Endothelial cell of umbilical vein (primary cell): ENCODE measurements at regions not wholly inside any gene's neighbourhood (a gene's known extent, or its start where the extent isn't known, plus 50 kb on each side); places are given as distances from the start of the nearest gene placed in this dataset.

Experiments used
- BruUV-seq: library from RNA; stranded (reverse); fragments of 400-500 nt; replicated peaks from 2 replicates; lab custom pipeline; 2021; lab: Mats Ljungman, UMichigan
- CTCF ChIA-PET: fragments of 300-600, 350-600 bp; sonication (Branson Sonifier 250); formaldehyde crosslinking; loops from one replicate; lab custom pipeline; 2021; ENCODE audit warnings: antibody characterized with exemption, inconsistent platforms; lab: Charles Lee
- POLR2A ChIA-PET: fragments of 300-600, 350-600 bp; sonication (Branson Sonifier 250); formaldehyde crosslinking; loops from one replicate; lab custom pipeline; 2021; ENCODE audit warnings: antibody characterized with exemption, inconsistent platforms; lab: Charles Lee
- DNase-seq: peaks from one replicate; pipeline ENCODE4 v3.0.0-alpha.2; 2011; ENCODE audit warnings: low read depth, low spot score
- FAIRE-seq: peaks from 2 replicates; lab custom pipeline; 2011; peaks lifted over from hg19 to GRCh38; lab: Jason Lieb, UNC
- H2AFZ ChIP-seq: 2 replicates; pipeline ENCODE4 v1.6.0; 2012; ENCODE audit warnings: low read depth, low read length, control low read depth, inconsistent platforms
- H3K27ac ChIP-seq: 2 replicates; pipeline ENCODE4 v1.5.1; 2011; ENCODE audit warnings: low read depth, mild to moderate bottlenecking, control low read depth, low read length, moderate library complexity; ENCODE audit not compliant: insufficient read depth
- H3K27me3 ChIP-seq, 2 experiments: 2 replicates each; pipeline versions ENCODE4 v1.6.0 to v1.6.1; 2011; ENCODE audit warnings: low read length in 2 of 2, mixed read lengths in 1 of 2; ENCODE audit not compliant: control insufficient read depth in 2 of 2, insufficient read depth in 2 of 2
- H3K36me3 ChIP-seq, 2 experiments: 2 replicates in 1 of 2; 3 replicates in 1 of 2; pipeline ENCODE4 v1.5.1; 2011; ENCODE audit warnings: low read length in 2 of 2, mild to moderate bottlenecking in 1 of 2, moderate library complexity in 1 of 2; ENCODE audit not compliant: control insufficient read depth in 2 of 2, insufficient read depth in 2 of 2; ENCODE audit errors: extremely low read depth in 1 of 2
- H3K4me1 ChIP-seq: 3 replicates; pipeline ENCODE4 v1.5.1; 2011; ENCODE audit warnings: mild to moderate bottlenecking, low read length; ENCODE audit not compliant: control insufficient read depth, insufficient read depth; ENCODE audit errors: extremely low read depth
- H3K4me2 ChIP-seq: 2 replicates; pipeline ENCODE4 v1.6.1; 2011; ENCODE audit warnings: low read length, control low read depth, mixed read lengths; ENCODE audit not compliant: insufficient read depth
- H3K4me3 ChIP-seq, 3 experiments: fragments of 200-600 bp in 1 of 3; sonication (generic), shearing (Covaris generic) in 1 of 3; replicated peaks in 1 of 3; 2 replicates each; pipeline ENCODE4 v1.5.1; 2011 to 2016; ENCODE audit warnings: control low read depth in 3 of 3, low read length in 3 of 3, mild to moderate bottlenecking in 2 of 3, inconsistent platforms in 1 of 3, low read depth in 1 of 3, moderate library complexity in 1 of 3; ENCODE audit not compliant: insufficient read depth in 1 of 3
- H3K79me2 ChIP-seq: 2 replicates; pipeline ENCODE4 v1.6.0; 2012; ENCODE audit warnings: low read length, inconsistent platforms; ENCODE audit not compliant: control insufficient read depth, insufficient read depth
- H3K9ac ChIP-seq: replicated peaks from 2 replicates; pipeline ENCODE3; 2011; ENCODE audit warnings: low read length, control low read depth; ENCODE audit not compliant: insufficient read depth; ENCODE audit errors: extremely low read depth
- H3K9me1 ChIP-seq: replicated peaks from 3 replicates; pipeline ENCODE4 v1.6.0; 2011; ENCODE audit warnings: mild to moderate bottlenecking, low read length; ENCODE audit not compliant: control insufficient read depth, insufficient read depth; ENCODE audit errors: extremely low read depth
- H3K9me3 ChIP-seq: replicated peaks from 2 replicates; pipeline ENCODE4 v1.5.1; 2012; ENCODE audit warnings: low read length, inconsistent platforms; ENCODE audit not compliant: control insufficient read depth, insufficient read depth
- H4K20me1 ChIP-seq: replicated peaks from 2 replicates; pipeline ENCODE3; 2011; ENCODE audit warnings: mild to moderate bottlenecking, low read length; ENCODE audit not compliant: control insufficient read depth, insufficient read depth; ENCODE audit errors: extremely low read depth
- EZH2 ChIP-seq: IDR thresholded peaks from 2 replicates; pipeline ENCODE4 v1.6.1; 2012; ENCODE audit warnings: borderline replicate concordance, low read depth, mild to moderate bottlenecking, moderate library complexity, low read length, inconsistent platforms; ENCODE audit not compliant: severe bottlenecking
- FOS ChIP-seq: IDR thresholded peaks from 2 replicates; pipeline ENCODE4 v1.6.1; 2011; ENCODE audit warnings: mild to moderate bottlenecking, low read length, moderate library complexity, borderline replicate concordance; ENCODE audit not compliant: insufficient read depth
- JUN ChIP-seq: IDR thresholded peaks from 2 replicates; pipeline ENCODE4 v1.6.1; 2011; ENCODE audit warnings: borderline replicate concordance, low read depth; ENCODE audit not compliant: insufficient read length, insufficient read depth
- MYC ChIP-seq: IDR thresholded peaks from one replicate; pipeline ENCODE4 v1.6.1; 2011; ENCODE audit warnings: mild to moderate bottlenecking, low read depth, low read length
- POLR2A ChIP-seq: IDR thresholded peaks from 2 replicates; pipeline ENCODE4 v1.6.1; 2012; ENCODE audit warnings: low read depth, mild to moderate bottlenecking, control low read depth, low read length
- POLR2AphosphoS5 ChIP-seq: IDR thresholded peaks from 2 replicates; pipeline ENCODE4 v1.6.1; 2012; ENCODE audit warnings: low read depth, mild to moderate bottlenecking, control low read depth, low read length, moderate library complexity; ENCODE audit not compliant: insufficient read depth
- dilution Hi-C: fragments of 300-500 bp; cut with MboI; formaldehyde crosslinking; loops from one replicate; pipeline ENCODE4 v1.15.0; 2019; ENCODE audit warnings: low sequenced_read_pairs; ENCODE audit not compliant: extremely low pct_ligation_motif_present
- intact Hi-C: fragments of 100-400 bp; cut with micrococcal nuclease; formaldehyde crosslinking; loops from one replicate; pipeline ENCODE4 v1.10.0; 2022
- TF ChIP-seq, protein P1 (sequence below), 2 donors: IDR thresholded peaks; 1 replicate in 1 of 2; 2 replicates in 1 of 2; pipeline ENCODE4 v1.5.1; 2011; ENCODE audit warnings: low read length in 2 of 2, mild to moderate bottlenecking in 2 of 2, moderate library complexity in 2 of 2, control low read depth in 1 of 2, inconsistent platforms in 1 of 2, low read depth in 1 of 2; ENCODE audit not compliant: insufficient read depth in 1 of 2; ENCODE audit errors: extremely low read depth in 1 of 2
- TF ChIP-seq, protein P2 (sequence below): IDR thresholded peaks from 2 replicates; pipeline ENCODE4 v1.6.1; 2011; ENCODE audit not compliant: insufficient read depth, insufficient read length

DNA sequence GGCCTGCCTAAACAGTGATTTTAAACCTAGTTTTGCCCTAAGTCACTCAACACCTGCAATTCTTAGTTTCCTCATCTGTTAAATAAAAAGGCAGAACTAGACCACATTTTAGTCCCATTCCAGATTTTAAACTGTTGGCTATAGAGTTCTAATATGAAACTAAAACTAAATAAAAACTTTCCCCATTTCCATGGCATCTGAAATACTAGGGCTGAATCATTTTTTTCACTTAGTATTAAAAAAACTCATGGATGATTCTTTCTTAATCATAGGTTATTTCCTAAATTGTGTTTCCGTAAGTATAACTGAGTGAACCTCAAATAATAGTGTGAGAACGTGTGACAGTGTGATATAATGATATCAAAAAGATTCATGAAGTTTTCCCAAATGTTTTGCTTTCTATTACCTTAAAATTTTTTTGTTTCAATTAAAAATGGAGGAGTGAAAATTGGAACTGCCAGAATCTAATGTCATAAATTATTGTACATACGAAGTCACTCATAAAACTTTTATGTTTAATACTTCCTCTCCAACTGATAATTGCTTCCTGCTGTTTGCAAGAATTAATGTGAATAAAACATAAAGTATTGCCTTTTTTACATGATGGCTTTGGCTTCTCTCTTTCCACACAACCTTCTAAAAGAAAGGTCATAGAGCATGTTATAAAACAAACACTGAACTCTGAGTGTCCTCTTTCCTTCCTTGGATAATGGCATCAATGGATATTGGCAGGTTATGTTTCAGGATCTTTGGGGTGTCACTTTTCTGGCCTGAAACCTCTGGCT, 315.1 kb upstream of the MME start:
- DNase-seq (no peak), FAIRE-seq (no peak)
- Histone ChIP-seq H3K4me3 (no peak overlapping the region), H3K9ac (no peak overlapping the region), H3K27me3 (no peaks in the 10 kb centered on the region), H3K4me1 (no peaks in the 10 kb centered on the region), H3K27ac (no peak overlapping the region), H3K79me2 (no peaks in the 10 kb centered on the region), H4K20me1 (no peaks in the 10 kb centered on the region), H3K36me3 (no peaks in the 10 kb centered on the region), H2AFZ (no peak overlapping the region), H3K9me1 (no peaks in the 10 kb centered on the region), H3K9me3 (no peaks in the 10 kb centered on the region), H3K4me2 (no peak overlapping the region)
- ChIA-PET POLR2A (no interaction called here), CTCF (no interaction called here)
- no peak for TF ChIP-seq JUN
- no peak for TF ChIP-seq POLR2A
- TF ChIP-seq POLR2AphosphoS5 = no peak
- TF ChIP-seq, protein P1, sequence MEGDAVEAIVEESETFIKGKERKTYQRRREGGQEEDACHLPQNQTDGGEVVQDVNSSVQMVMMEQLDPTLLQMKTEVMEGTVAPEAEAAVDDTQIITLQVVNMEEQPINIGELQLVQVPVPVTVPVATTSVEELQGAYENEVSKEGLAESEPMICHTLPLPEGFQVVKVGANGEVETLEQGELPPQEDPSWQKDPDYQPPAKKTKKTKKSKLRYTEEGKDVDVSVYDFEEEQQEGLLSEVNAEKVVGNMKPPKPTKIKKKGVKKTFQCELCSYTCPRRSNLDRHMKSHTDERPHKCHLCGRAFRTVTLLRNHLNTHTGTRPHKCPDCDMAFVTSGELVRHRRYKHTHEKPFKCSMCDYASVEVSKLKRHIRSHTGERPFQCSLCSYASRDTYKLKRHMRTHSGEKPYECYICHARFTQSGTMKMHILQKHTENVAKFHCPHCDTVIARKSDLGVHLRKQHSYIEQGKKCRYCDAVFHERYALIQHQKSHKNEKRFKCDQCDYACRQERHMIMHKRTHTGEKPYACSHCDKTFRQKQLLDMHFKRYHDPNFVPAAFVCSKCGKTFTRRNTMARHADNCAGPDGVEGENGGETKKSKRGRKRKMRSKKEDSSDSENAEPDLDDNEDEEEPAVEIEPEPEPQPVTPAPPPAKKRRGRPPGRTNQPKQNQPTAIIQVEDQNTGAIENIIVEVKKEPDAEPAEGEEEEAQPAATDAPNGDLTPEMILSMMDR (IDR thresholded peaks at IDR 0.05; ENCODE audit: extremely low read depth in 1 of 2, insufficient read depth in 1 of 2, low read depth in 1 of 2, low read length in 2 of 2) = no peak
- no peak for TF ChIP-seq FOS
- TF ChIP-seq, protein P2, sequence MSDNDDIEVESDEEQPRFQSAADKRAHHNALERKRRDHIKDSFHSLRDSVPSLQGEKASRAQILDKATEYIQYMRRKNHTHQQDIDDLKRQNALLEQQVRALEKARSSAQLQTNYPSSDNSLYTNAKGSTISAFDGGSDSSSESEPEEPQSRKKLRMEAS = no peak
- TF ChIP-seq MYC = no peak
- no peak for TF ChIP-seq EZH2
- dilution Hi-C loops (no loop called here), intact Hi-C loops (no loop called here)
- no TSS peak for BruUV-seq
